ENCODE measurements at regions not wholly inside any gene's neighbourhood (a gene's known extent, or its start where the extent isn't known, plus 50 kb on each side); places are given as distances from the start of the nearest gene placed in this dataset.

GRCh38 chr15:95610945-95611344 is 719.6 kb upstream of the NR2F2 start:
- Histone ChIP-seq H3K27ac (no peak overlapping the region), H3K9me3 (ENCODE audit: low read depth) (no peaks in the 10 kb centered on the region), H3K27me3 (no peaks in the 10 kb centered on the region), H3K4me3 (no peak overlapping the region), H3K36me3 (no peaks in the 10 kb centered on the region), H3K4me1 (ENCODE audit: low read depth) (no peaks in the 10 kb centered on the region)
- no peak for TF ChIP-seq CTCF (IDR thresholded peaks at IDR 0.05; ENCODE audit: low read depth, low read length)
- no peak for DNase-seq (ENCODE audit: low read depth in 1 of 2, low spot score in 1 of 2)

GRCh38 chr15:95615436-95615835 is 715.1 kb upstream of the NR2F2 start:
- Histone ChIP-seq H3K9me3 (ENCODE audit: low read depth) (no peaks in the 10 kb centered on the region), H3K4me3 (no peak overlapping the region)
- no peak for TF ChIP-seq CTCF (IDR thresholded peaks at IDR 0.05; ENCODE audit: low read depth, low read length)

GRCh38 chr15:95616306-95616705 is 714.2 kb upstream of the NR2F2 start:
- Histone ChIP-seq H3K27me3 (no peaks in the 10 kb centered on the region), H3K27ac (no peak overlapping the region), H3K4me1 (ENCODE audit: low read depth) (no peaks in the 10 kb centered on the region), H3K36me3 (no peaks in the 10 kb centered on the region), H3K9me3 (ENCODE audit: low read depth) (no peaks in the 10 kb centered on the region), H3K4me3 (no peak overlapping the region)
- no peak for TF ChIP-seq CTCF (IDR thresholded peaks at IDR 0.05; ENCODE audit: low read depth, low read length)
- DNase-seq (ENCODE audit: low read depth in 1 of 2, low spot score in 1 of 2), result no peak

More at GRCh38 chr15:95615436-95615835, 715.1 kb upstream of the NR2F2 start:
- Histone ChIP-seq H3K4me1 (ENCODE audit: low read depth) (no peaks in the 10 kb centered on the region), H3K27ac (no peak overlapping the region), H3K36me3 (no peaks in the 10 kb centered on the region), H3K27me3 (no peaks in the 10 kb centered on the region)
- no peak for DNase-seq (ENCODE audit: low read depth in 1 of 2, low spot score in 1 of 2)

GRCh38 chr15:95620934-95621579 is 709.4 kb upstream of the NR2F2 start:
- Histone ChIP-seq H3K27ac (no peak overlapping the region), H3K36me3 (no peaks in the 10 kb centered on the region), H3K27me3 (no peaks in the 10 kb centered on the region), H3K4me3 (no peak overlapping the region), H3K4me1 (ENCODE audit: low read depth) (peaks cover 5% of the 10 kb centered on the region), H3K9me3 (ENCODE audit: low read depth) (no peaks in the 10 kb centered on the region)
- DNase-seq (ENCODE audit: low read depth in 1 of 2, low spot score in 1 of 2), result peak in 1 of 2 donors; percentile 82
- no peak for TF ChIP-seq CTCF (IDR thresholded peaks at IDR 0.05; ENCODE audit: low read depth, low read length)

- no peak for TF ChIP-seq CTCF (IDR thresholded peaks at IDR 0.05; ENCODE audit: low read depth, low read length)
- no peak for DNase-seq (ENCODE audit: low read depth in 1 of 2, low spot score in 1 of 2)
- H3K36me3 ChIP-seq, result no peaks in the 10 kb centered on the region
- H3K4me3 ChIP-seq, result no peak overlapping the region
- peaks cover 16% of the 10 kb centered on the region for H3K4me1 ChIP-seq (ENCODE audit: low read depth)
- no peak overlapping the region for H3K27ac ChIP-seq
- no peaks in the 10 kb centered on the region for H3K9me3 ChIP-seq (ENCODE audit: low read depth)
- H3K27me3 ChIP-seq, result no peaks in the 10 kb centered on the region
Observed at GRCh38 chr15:95622843-95623242, 707.7 kb upstream of the NR2F2 start.

All from cardiac muscle cell (in vitro differentiated cells and primary cell).